ENCODE measurements at regions not wholly inside any gene's neighbourhood (a gene's known extent, or its start where the extent isn't known, plus 50 kb on each side); places are given as distances from the start of the nearest gene placed in this dataset.

DNA sequence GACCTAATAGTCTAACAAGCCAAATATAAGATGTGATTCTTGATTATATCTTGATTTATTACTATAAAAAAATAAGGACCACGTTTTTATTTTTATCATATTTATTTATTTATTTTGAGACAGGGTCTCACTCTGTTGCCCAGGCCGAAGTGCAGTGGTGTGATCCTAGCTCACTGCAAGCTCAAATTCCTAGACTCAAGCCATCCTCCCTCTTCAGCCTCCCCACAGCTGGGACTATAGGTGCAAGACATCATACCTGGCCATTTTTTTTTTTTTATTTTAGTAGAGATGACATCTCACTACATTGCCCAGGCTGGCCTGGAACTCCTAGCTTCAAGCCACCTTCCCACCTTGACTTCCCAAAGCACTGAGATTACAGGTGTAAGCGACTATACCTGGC lies 61.0 kb upstream of the LARP1 start:
- ATAC-seq: no peak
- POLR2A ChIA-PET (ENCODE audit: unreplicated experiment): no interaction called here
- no peaks in the 10 kb centered on the region for H3K79me2 ChIP-seq (ENCODE audit: low read length)

DNA sequence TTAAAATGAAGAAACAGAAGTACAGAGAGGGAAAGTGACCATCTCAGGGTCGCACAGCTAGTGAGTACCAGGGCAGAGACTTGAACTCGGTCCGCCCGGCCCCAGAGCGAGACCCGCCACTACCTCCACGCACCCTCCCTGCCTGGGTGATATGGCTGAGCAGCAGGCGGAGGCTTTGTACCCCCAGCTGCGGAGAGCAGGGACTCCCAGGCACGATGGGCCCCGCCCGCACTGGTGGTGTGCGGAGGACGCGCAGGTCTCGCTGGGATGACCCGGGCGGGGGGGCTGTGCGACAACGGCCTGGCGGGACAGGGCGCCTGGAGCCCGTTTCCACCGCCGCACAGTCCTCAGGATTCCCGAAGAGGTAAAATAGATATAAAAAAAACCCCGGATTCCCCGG lies 64.7 kb upstream of the LARP1 start:
- H3K79me2 ChIP-seq (ENCODE audit: low read length): no peaks in the 10 kb centered on the region
- H3F3A ChIP-seq (ENCODE audit: low read length, unreplicated experiment): no peaks in the 10 kb centered on the region
- H3K36me3 ChIP-seq (ENCODE audit: low read depth, low read length): no peaks in the 10 kb centered on the region
- H3K4me2 ChIP-seq (ENCODE audit: low read length): no peak overlapping the region
- no peak overlapping the region for H3K9ac ChIP-seq (ENCODE audit: low read length)
- H4K20me1 ChIP-seq (ENCODE audit: low read length): no peaks in the 10 kb centered on the region
- intact Hi-C loops (cut with micrococcal nuclease): no loop called here
- no peak overlapping the region for H3K4me3 ChIP-seq (ENCODE audit: low read length)
- TF ChIP-seq EZH2phosphoT487 (IDR thresholded peaks at IDR 0.05; ENCODE audit: borderline replicate concordance, low read length) (no peak), EZH2 (IDR thresholded peaks at IDR 0.05; ENCODE audit: low read length, unreplicated experiment) (no peak)
- TF ChIP-seq, protein P1, sequence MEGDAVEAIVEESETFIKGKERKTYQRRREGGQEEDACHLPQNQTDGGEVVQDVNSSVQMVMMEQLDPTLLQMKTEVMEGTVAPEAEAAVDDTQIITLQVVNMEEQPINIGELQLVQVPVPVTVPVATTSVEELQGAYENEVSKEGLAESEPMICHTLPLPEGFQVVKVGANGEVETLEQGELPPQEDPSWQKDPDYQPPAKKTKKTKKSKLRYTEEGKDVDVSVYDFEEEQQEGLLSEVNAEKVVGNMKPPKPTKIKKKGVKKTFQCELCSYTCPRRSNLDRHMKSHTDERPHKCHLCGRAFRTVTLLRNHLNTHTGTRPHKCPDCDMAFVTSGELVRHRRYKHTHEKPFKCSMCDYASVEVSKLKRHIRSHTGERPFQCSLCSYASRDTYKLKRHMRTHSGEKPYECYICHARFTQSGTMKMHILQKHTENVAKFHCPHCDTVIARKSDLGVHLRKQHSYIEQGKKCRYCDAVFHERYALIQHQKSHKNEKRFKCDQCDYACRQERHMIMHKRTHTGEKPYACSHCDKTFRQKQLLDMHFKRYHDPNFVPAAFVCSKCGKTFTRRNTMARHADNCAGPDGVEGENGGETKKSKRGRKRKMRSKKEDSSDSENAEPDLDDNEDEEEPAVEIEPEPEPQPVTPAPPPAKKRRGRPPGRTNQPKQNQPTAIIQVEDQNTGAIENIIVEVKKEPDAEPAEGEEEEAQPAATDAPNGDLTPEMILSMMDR (conservative IDR thresholded peaks at IDR 0.05; ENCODE audit: low read depth, low read length): no peak
- ChIA-PET CTCF (no interaction called here), POLR2A (ENCODE audit: unreplicated experiment) (no interaction called here)
- no peaks in the 10 kb centered on the region for H3K9me3 ChIP-seq (ENCODE audit: low read length)
- no TSS peak for BruUV-seq (replicated peaks)
- H3K27ac ChIP-seq (ENCODE audit: low read length): no peak overlapping the region
- H3K9me2 ChIP-seq (replicated peaks; ENCODE audit: low read length): no peaks in the 10 kb centered on the region
- no peak for ATAC-seq
- H3K27me3 ChIP-seq (ENCODE audit: low read length): no peaks in the 10 kb centered on the region
- no peaks in the 10 kb centered on the region for H3K4me1 ChIP-seq (ENCODE audit: insufficient read depth, low read length)
- no peak for DNase-seq
- no peak overlapping the region for H2AFZ ChIP-seq (ENCODE audit: low read length)

More for the DNA sequence above, 61.0 kb upstream of the LARP1 start:
- CTCF ChIA-PET: no interaction called here
- no peak overlapping the region for H2AFZ ChIP-seq (ENCODE audit: low read length)
- BruUV-seq (replicated peaks): no TSS peak
- H3K4me3 ChIP-seq (ENCODE audit: low read length): no peak overlapping the region
- H3K9me2 ChIP-seq (replicated peaks; ENCODE audit: low read length): no peaks in the 10 kb centered on the region
- no peak overlapping the region for H3K27ac ChIP-seq (ENCODE audit: low read length)
- H3K9ac ChIP-seq (ENCODE audit: low read length): no peak overlapping the region
- TF ChIP-seq, protein P1 (conservative IDR thresholded peaks at IDR 0.05; ENCODE audit: low read depth, low read length): no peak
- TF ChIP-seq EZH2phosphoT487 (IDR thresholded peaks at IDR 0.05; ENCODE audit: borderline replicate concordance, low read length) (no peak), EZH2 (IDR thresholded peaks at IDR 0.05; ENCODE audit: low read length, unreplicated experiment) (no peak)
- no peaks in the 10 kb centered on the region for H3K9me3 ChIP-seq (ENCODE audit: low read length)
- H3K36me3 ChIP-seq (ENCODE audit: low read depth, low read length): no peaks in the 10 kb centered on the region
- no peaks in the 10 kb centered on the region for H3K4me1 ChIP-seq (ENCODE audit: insufficient read depth, low read length)
- H3K27me3 ChIP-seq (ENCODE audit: low read length): no peaks in the 10 kb centered on the region
- no peak overlapping the region for H3K4me2 ChIP-seq (ENCODE audit: low read length)
- H4K20me1 ChIP-seq (ENCODE audit: low read length): no peaks in the 10 kb centered on the region
- DNase-seq: no peak
- H3F3A ChIP-seq (ENCODE audit: low read length, unreplicated experiment): no peaks in the 10 kb centered on the region
- intact Hi-C loops (cut with micrococcal nuclease): no loop called here

DNA sequence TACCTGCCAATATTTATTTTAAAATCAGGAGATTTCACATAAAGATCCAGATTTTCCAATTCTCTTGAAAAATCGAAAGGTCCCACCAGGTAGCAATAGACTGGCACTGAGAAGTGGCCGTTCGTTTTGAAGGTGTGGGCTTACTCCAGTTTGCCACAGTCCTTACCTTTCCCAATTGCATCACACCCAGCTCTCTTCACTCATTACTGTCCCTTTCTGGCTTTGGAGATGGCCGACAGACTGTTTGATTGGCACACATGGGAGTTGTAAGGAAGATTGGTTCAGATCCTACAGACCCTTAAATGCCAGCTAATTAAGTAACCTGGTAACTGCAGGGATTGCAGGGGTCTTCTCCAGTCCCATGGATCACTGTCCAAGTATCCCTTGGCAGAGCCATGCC lies 68.7 kb upstream of the LARP1 start:
- POLR2A ChIA-PET (ENCODE audit: unreplicated experiment): no interaction called here

More for the DNA sequence above, 68.7 kb upstream of the LARP1 start:
- TF ChIP-seq EZH2phosphoT487 (IDR thresholded peaks at IDR 0.05; ENCODE audit: borderline replicate concordance, low read length): no peak
- no peak for TF ChIP-seq EZH2 (IDR thresholded peaks at IDR 0.05; ENCODE audit: low read length, unreplicated experiment)
- TF ChIP-seq, protein P1 (conservative IDR thresholded peaks at IDR 0.05; ENCODE audit: low read depth, low read length): no peak
- BruUV-seq (replicated peaks): no TSS peak
- H3K36me3 ChIP-seq (ENCODE audit: low read depth, low read length): no peaks in the 10 kb centered on the region
- H3K4me1 ChIP-seq (ENCODE audit: insufficient read depth, low read length): peaks cover 3% of the 10 kb centered on the region; the same call in 1 of the 2 replicates
- no peaks in the 10 kb centered on the region for H3K9me3 ChIP-seq (ENCODE audit: low read length)
- CTCF ChIA-PET: no interaction called here
- no peak overlapping the region for H3K4me3 ChIP-seq (ENCODE audit: low read length)
- no peak overlapping the region for H3K9ac ChIP-seq (ENCODE audit: low read length)
- no peaks in the 10 kb centered on the region for H3K79me2 ChIP-seq (ENCODE audit: low read length)
- intact Hi-C loops (cut with micrococcal nuclease): no loop called here
- H3K27me3 ChIP-seq (ENCODE audit: low read length): no peaks in the 10 kb centered on the region
- H2AFZ ChIP-seq (ENCODE audit: low read length): no peak overlapping the region
- H4K20me1 ChIP-seq (ENCODE audit: low read length): no peaks in the 10 kb centered on the region
- H3F3A ChIP-seq (ENCODE audit: low read length, unreplicated experiment): no peaks in the 10 kb centered on the region
- ATAC-seq (no peak), DNase-seq (no peak)
- no peak overlapping the region for H3K27ac ChIP-seq (ENCODE audit: low read length)
- no peak overlapping the region for H3K4me2 ChIP-seq (ENCODE audit: low read length)
- H3K9me2 ChIP-seq (replicated peaks; ENCODE audit: low read length): no peaks in the 10 kb centered on the region
